ENCODE measurements at regions not wholly inside any gene's neighbourhood (a gene's known extent, or its start where the extent isn't known, plus 50 kb on each side); places are given as distances from the start of the nearest gene placed in this dataset.

GRCh38 chr20:11550657-11551338, 366.9 kb upstream of the BTBD3 start:
- TF ChIP-seq CTCF (conservative IDR thresholded peaks at IDR 0.05; ENCODE audit: low read depth in 2 of 2): no peak
- TF ChIP-seq POLR2AphosphoS5 (IDR thresholded peaks at IDR 0.05; ENCODE audit: low read depth): no peak
- no peak for TF ChIP-seq EZH2phosphoT487 (IDR thresholded peaks at IDR 0.05; ENCODE audit: unreplicated experiment)
- TF ChIP-seq EZH2 (IDR thresholded peaks at IDR 0.05; ENCODE audit: low read depth, unreplicated experiment): no peak
- TF ChIP-seq CREB1 (CRISPR knock-in tag; IDR thresholded peaks at IDR 0.05; ENCODE audit: low read depth): no peak

Measured in GM23338 (cell line).